GM23338 (cell line): ENCODE measurements at regions not wholly inside any gene's neighbourhood (a gene's known extent, or its start where the extent isn't known, plus 50 kb on each side); places are given as distances from the start of the nearest gene placed in this dataset.

ENCODE experiments used
- CREB1 ChIP-seq: fragments of 250-450 bp; sonication (Bioruptor Pico); IDR thresholded peaks from 2 replicates; pipeline ENCODE4 v1.5.0; 2020; ENCODE audit warnings: low read depth, mild to moderate bottlenecking, moderate library complexity
- CTCF ChIP-seq, 2 experiments: fragments of 200-600 bp in 1 of 2; sonication (generic) in 1 of 2; conservative IDR thresholded peaks; 2 replicates each; pipeline versions ENCODE4 v1.5.1 to v1.6.1; 2016 to 2017; ENCODE audit warnings: antibody characterized with exemption in 2 of 2, low read depth in 2 of 2, mild to moderate bottlenecking in 2 of 2, moderate library complexity in 1 of 2
- EZH2 ChIP-seq: fragments of 200-600 bp; sonication (generic); IDR thresholded peaks from one replicate; pipeline ENCODE4 v1.8.0; 2017; ENCODE audit warnings: antibody characterized with exemption, mild to moderate bottlenecking, low read depth; ENCODE audit not compliant: unreplicated experiment
- EZH2phosphoT487 ChIP-seq: fragments of 200-600 bp; sonication (generic); IDR thresholded peaks from one replicate; pipeline ENCODE4 v1.8.1; 2018; ENCODE audit warnings: antibody characterized with exemption; ENCODE audit not compliant: unreplicated experiment
- JUNB ChIP-seq: IDR thresholded peaks from one replicate; pipeline ENCODE4 v1.6.1; 2016; ENCODE audit warnings: antibody characterized with exemption; ENCODE audit not compliant: unreplicated experiment
- POLR2AphosphoS5 ChIP-seq: IDR thresholded peaks from 2 replicates; pipeline ENCODE4 v1.6.1; 2016; ENCODE audit warnings: antibody characterized with exemption, low read depth
- REST ChIP-seq: IDR thresholded peaks from one replicate; pipeline ENCODE4 v1.6.1; 2018; ENCODE audit warnings: antibody characterized with exemption; ENCODE audit not compliant: unreplicated experiment
- ZNF114 ChIP-seq: fragments of 250-450 bp; sonication (Bioruptor Pico); IDR thresholded peaks from 2 replicates; pipeline ENCODE4 v1.5.0; 2020; ENCODE audit warnings: mild to moderate bottlenecking, moderate library complexity

- TF ChIP-seq EZH2, result no peak
- no peak for TF ChIP-seq POLR2AphosphoS5
- no peak for TF ChIP-seq REST
- TF ChIP-seq CTCF (conservative IDR thresholded peaks at IDR 0.05; ENCODE audit: low read depth in 2 of 2), result no peak
- TF ChIP-seq EZH2phosphoT487, result no peak
- TF ChIP-seq CREB1 (CRISPR knock-in tag), result no peak
- no peak for TF ChIP-seq ZNF114 (CRISPR knock-in tag)
- TF ChIP-seq JUNB, result no peak
Measured at GRCh38 chr11:29879560-29879959, 137.3 kb downstream of the KCNA4 start.
